ENCODE measurements at regions not wholly inside any gene's neighbourhood (a gene's known extent, or its start where the extent isn't known, plus 50 kb on each side); places are given as distances from the start of the nearest gene placed in this dataset.
"Not testable (repeated sequence)": the region's sequence is repeated elsewhere in the genome, so short reads cannot be mapped to it uniquely, and the experiment has no call there.

DNA sequence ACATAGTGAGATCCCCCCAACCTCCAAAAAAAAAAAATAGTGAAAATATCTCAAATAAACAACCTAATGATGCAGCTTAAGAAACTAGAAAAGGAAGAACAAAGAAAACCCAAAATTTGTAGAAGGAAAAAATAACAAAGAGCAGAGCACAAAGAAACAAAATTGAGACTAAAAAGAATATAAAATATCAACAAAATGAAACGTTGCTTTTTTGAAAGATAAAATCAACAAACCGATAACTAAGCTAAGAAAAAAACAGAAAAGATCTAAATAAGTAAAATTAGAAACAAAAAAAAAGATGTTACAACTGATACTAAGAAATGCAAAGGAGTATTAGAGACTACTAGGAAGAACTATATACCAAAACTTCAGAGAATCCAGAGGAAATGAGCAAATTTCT, 139.3 kb upstream of the PALMD start:
- no peak for DNase-seq (ENCODE audit: low read depth)
- no peak overlapping the region for H3K4me3 ChIP-seq (ENCODE audit: control insufficient read depth, low read depth, low read length)
- TF ChIP-seq, protein P1, sequence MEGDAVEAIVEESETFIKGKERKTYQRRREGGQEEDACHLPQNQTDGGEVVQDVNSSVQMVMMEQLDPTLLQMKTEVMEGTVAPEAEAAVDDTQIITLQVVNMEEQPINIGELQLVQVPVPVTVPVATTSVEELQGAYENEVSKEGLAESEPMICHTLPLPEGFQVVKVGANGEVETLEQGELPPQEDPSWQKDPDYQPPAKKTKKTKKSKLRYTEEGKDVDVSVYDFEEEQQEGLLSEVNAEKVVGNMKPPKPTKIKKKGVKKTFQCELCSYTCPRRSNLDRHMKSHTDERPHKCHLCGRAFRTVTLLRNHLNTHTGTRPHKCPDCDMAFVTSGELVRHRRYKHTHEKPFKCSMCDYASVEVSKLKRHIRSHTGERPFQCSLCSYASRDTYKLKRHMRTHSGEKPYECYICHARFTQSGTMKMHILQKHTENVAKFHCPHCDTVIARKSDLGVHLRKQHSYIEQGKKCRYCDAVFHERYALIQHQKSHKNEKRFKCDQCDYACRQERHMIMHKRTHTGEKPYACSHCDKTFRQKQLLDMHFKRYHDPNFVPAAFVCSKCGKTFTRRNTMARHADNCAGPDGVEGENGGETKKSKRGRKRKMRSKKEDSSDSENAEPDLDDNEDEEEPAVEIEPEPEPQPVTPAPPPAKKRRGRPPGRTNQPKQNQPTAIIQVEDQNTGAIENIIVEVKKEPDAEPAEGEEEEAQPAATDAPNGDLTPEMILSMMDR (conservative IDR thresholded peaks at IDR 0.05; ENCODE audit: control insufficient read depth, insufficient read depth, low read depth, low read length): no peak

DNA sequence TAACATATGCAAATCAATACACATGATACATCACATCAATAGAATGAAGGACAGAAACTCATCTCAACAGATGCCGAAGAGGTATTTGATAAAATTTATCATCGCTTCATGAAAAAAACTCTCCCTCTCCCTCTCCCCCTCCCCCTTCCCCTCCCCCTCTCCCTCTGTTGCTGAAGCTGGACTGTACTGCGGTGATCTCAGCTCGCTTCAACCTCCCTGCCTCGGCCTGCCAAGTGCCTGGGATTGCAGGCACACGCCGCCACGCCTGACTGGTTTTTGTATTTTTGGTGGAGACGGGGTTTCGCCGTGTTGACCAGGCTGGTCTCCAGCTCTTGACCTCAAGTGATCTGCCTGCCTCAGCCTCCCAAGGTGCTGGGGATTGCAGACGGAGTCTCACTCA, 138.5 kb upstream of the PALMD start:
- DNase-seq (ENCODE audit: low read depth); H3K4me3 ChIP-seq (ENCODE audit: control insufficient read depth, low read depth, low read length): not testable (repeated sequence)

DNA sequence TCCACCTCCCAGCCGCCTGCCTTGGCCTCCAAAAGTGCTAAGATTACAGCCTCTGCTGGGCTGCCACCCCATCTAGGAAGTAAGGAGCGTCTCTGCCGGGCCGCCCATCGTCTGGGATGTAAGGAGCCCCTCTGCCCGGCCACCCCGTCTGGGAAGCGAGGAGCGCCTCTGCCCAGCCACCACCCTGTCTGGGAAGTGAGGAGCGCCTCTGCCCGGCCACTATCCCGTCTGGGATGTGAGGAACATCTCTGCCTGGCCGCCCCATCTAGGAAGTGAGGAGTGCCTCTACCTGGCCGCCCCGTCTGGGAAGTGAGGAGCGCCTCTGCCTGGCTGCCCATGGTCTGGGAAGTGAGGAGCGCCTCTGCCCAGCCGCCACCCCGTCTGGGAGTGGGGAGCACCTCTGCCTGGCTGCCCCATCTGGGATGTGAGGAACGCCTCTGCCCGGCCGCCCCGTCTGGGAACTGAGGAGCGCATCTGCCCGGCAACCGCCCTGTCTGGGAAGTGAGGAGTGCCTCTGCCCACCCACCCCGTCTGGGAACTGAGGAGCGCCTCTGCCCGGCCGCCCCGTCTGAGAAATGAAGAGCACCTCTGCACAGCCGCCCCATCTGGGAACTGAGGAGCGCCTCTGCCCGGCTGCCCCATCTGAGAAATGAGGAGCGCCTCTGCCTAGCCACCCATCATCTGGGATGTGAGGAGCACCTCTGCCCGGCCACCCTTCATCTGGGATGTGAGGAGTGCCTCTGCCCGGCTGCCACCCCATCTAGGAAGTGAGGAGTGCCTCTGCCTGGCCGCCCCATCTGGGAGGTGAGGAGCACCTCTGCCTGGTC, 137.8 kb upstream of the PALMD start:
- TF ChIP-seq, protein P1 (conservative IDR thresholded peaks at IDR 0.05; ENCODE audit: control insufficient read depth, insufficient read depth, low read depth, low read length): no peak
- DNase-seq (ENCODE audit: low read depth): no peak
- no peak overlapping the region for H3K4me3 ChIP-seq (ENCODE audit: control insufficient read depth, low read depth, low read length)

DNA sequence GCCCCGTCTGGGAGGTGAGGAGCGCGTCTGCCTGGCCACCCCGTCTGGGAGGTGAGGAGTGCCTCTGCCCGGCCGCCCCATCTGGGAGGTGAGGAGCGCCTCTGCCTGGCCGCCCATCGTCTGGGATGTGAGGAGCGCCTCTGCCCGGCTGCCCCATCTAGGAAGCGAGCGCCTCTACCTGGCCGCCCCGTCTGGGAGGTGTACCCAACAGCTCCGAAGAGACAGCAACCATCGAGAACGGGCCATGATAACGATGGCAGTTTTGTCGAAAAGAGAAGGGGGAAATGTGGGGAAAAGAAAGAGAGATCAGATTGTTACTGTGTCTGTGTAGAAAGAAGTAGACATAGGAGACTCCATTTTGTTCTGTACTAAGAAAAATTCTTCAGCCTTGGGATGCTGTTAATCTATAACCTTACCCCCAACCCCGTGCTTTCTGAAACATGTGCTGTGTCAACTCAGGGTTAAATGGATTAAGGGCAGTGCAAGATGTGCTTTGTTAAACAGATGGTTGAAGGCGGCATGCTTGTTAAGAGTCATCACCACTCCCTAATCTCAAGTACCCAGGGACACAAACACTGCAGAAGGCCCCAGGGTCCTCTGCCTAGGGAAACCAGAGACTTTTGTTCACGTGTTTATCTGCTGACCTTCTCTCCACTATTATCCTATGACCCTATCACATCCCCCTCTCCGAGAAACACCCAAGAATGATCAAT, 137.0 kb upstream of the PALMD start:
- not testable (repeated sequence) for H3K4me3 ChIP-seq (ENCODE audit: control insufficient read depth, low read depth, low read length); DNase-seq (ENCODE audit: low read depth)

DNA sequence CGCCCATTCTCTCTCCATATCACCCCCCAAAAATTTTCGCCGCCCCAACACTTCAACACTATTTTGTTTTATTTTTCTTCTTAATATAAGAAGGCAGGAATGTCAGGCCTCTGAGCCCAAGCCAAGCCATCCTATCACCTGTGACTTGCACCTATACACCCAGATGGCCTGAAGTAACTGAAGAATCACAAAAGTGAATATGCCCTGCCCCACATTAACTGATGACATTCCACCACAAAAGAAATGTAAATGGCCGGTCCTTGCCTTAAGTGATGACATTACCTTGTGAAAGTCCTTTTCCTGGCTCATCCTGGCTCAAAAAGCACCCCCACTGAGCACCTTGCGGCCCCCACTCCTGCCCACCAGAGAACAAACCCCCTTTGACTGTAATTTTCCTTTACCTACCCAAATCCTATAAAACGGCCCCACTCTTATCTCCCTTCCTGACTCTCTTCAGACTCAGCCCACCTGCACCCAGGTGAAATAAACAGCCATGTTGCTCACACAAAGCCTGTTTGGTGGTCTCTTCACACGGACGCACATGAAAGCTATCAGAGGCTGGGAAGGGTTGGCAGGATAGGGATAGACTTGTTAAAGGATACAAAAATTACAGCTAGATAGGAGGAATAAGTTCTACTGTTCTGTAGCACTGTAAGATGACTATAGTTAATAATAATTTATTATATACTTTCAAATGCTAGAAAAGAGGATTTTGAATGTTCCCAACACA, 130.9 kb upstream of the PALMD start:
- DNase-seq (ENCODE audit: low read depth): not testable (repeated sequence)

DNA sequence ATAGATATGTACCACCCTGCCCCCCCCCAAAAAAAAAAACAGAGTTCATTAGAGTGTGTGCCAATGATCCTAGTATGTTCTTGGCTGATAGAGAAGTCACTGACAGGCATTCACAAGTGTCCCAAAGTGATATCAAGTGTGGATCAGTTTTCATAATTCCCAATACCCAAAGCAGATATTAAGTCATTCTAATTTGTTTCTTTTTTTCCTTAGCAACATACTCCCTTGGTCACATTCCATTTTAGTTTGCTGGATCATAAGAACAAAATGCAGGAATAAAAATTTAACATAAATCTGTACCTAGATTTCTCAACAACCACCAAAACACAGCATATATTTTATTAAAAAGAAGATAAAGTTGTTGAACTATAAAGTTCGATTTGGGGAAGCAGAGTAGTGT, 129.8 kb upstream of the PALMD start:
- TF ChIP-seq, protein P1 (conservative IDR thresholded peaks at IDR 0.05; ENCODE audit: control insufficient read depth, insufficient read depth, low read depth, low read length): no peak
- H3K4me3 ChIP-seq (ENCODE audit: control insufficient read depth, low read depth, low read length): no peak overlapping the region
- no peak for DNase-seq (ENCODE audit: low read depth)

More for the DNA sequence above, 130.9 kb upstream of the PALMD start:
- H3K4me3 ChIP-seq (ENCODE audit: control insufficient read depth, low read depth, low read length): not testable (repeated sequence)

DNA sequence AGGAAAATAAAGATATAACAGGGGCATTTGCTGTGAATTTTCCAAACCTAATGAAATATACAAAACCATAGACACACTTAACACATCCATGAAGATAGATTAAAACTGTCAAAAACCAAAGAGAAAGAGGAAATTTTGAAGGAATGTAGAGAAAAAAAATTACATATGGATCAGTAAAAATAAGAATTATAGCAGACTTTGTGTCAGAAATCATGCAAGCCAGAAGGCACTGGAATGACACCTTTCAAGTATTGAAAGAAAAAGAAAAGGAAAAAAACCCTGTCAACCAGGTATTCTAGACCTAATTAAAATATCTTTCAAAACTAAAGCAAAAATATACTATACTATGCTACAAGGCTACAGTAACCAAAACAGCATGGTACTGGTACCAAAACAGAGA, 125.8 kb upstream of the PALMD start:
- TF ChIP-seq, protein P1 (conservative IDR thresholded peaks at IDR 0.05; ENCODE audit: control insufficient read depth, insufficient read depth, low read depth, low read length): no peak
- H3K4me3 ChIP-seq (ENCODE audit: control insufficient read depth, low read depth, low read length): no peak overlapping the region
- DNase-seq (ENCODE audit: low read depth): no peak

DNA sequence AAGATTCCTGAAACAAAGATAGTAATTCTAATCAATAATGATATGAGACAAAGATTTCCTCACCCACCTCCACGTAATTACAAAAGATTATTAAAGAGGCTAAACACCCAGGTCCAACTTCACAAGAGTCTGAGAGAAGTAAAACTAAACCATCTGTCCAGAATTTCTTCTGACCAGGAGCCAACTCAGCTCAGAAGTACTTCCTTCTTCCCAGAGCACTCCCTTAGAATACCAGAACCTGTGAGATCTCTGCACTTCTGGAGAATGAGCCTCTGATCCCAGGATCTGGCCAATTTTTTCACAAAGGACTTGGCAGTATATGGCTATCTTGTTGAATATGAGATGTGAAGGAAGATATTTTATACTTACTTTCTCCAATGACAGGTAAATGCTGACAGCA, 120.6 kb upstream of the PALMD start:
- TF ChIP-seq, protein P1 (conservative IDR thresholded peaks at IDR 0.05; ENCODE audit: control insufficient read depth, insufficient read depth, low read depth, low read length): no peak
- no peak for DNase-seq (ENCODE audit: low read depth)
- H3K4me3 ChIP-seq (ENCODE audit: control insufficient read depth, low read depth, low read length): no peak overlapping the region

Measured in fibroblast of mammary gland (primary cell).